ENCODE measurements at regions not wholly inside any gene's neighbourhood (a gene's known extent, or its start where the extent isn't known, plus 50 kb on each side); places are given as distances from the start of the nearest gene placed in this dataset.

DNA sequence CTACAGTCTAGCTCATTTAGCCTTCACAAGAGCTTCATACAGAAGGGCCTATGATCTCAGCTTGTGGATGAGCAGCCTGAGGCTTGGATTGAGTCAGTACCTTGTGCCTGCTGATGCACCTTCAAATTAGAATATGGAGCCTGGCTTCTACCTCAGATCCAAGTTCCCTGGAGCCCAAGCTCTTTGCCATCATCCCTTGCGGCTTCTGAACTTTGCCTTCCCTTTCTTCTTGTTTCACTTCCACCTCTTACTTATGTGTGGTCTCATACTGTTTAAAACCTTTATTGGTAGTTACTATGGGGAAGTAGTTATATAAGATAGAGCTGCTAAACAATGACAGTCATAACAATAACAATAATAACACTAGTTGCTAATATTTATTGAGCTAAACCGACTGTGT is 84.3 kb upstream of the AFF2 start:
- Histone ChIP-seq H3K79me2 (ENCODE audit: control insufficient read depth, insufficient read depth, low read length) (no peaks in the 10 kb centered on the region), H3K4me2 (ENCODE audit: insufficient read depth, low read length) (no peak overlapping the region), H3K4me1 (ENCODE audit: control insufficient read depth, extremely low read depth, insufficient read depth, low read length) (no peaks in the 10 kb centered on the region), H3K36me3 (ENCODE audit: control insufficient read depth in 2 of 2, extremely low read depth in 1 of 2, insufficient read depth in 2 of 2, low read length in 2 of 2) (no peaks in the 10 kb centered on the region), H3K27me3 (ENCODE audit: control insufficient read depth in 2 of 2, insufficient read depth in 2 of 2, low read length in 2 of 2) (no peaks in the 10 kb centered on the region), H3K27ac (ENCODE audit: insufficient read depth, low read depth, low read length) (no peak overlapping the region), H4K20me1 (replicated peaks; ENCODE audit: control insufficient read depth, extremely low read depth, insufficient read depth, low read length) (no peaks in the 10 kb centered on the region), H3K9ac (replicated peaks; ENCODE audit: extremely low read depth, insufficient read depth, low read length) (no peak overlapping the region), H3K4me3 (replicated peaks in 1 of 3; ENCODE audit: insufficient read depth in 1 of 3, low read depth in 1 of 3, low read length in 3 of 3) (no peak overlapping the region), H2AFZ (ENCODE audit: low read depth, low read length) (no peak overlapping the region), H3K9me3 (replicated peaks; ENCODE audit: control insufficient read depth, insufficient read depth, low read length) (no peaks in the 10 kb centered on the region), H3K9me1 (replicated peaks; ENCODE audit: control insufficient read depth, extremely low read depth, insufficient read depth, low read length) (no peaks in the 10 kb centered on the region)
- intact Hi-C loops (cut with micrococcal nuclease): no loop called here
- no TSS peak for BruUV-seq (replicated peaks)
- dilution Hi-C loops (cut with MboI; ENCODE audit: extremely low pct_ligation_motif_present, low sequenced_read_pairs): no loop called here
- FAIRE-seq (no peak), DNase-seq (ENCODE audit: low read depth, low spot score) (no peak)
- ChIA-PET POLR2A (no interaction called here), CTCF (no interaction called here)
- no peak for TF ChIP-seq JUN (IDR thresholded peaks at IDR 0.05; ENCODE audit: borderline replicate concordance, insufficient read depth, insufficient read length, low read depth)
- no peak for TF ChIP-seq FOS (IDR thresholded peaks at IDR 0.05; ENCODE audit: borderline replicate concordance, insufficient read depth, low read length)

DNA sequence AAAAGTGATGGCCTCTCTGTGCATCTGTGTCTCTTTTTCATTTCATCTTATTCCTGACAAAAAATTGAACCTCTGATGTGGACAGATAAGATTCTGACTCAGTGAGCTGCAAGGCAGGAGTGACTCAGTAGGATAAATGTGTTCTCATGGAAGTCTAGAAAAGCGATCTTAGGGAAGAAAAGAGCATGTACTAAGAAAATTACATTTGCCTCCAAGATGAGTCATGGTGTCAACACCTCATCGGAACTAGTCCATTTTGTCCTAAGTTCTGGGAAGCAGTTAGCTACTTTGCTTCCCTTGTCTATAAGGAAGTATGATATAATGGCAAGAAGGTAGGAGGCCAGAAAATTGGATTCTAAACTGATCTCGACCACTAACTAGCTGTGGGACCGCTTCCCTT is 83.5 kb upstream of the AFF2 start:
- TF ChIP-seq GATA2 (IDR thresholded peaks at IDR 0.05; ENCODE audit: insufficient read depth, insufficient read length, low read depth, low read length) (no peak), POLR2AphosphoS5 (IDR thresholded peaks at IDR 0.05; ENCODE audit: insufficient read depth, low read depth, low read length) (no peak), JUN (IDR thresholded peaks at IDR 0.05; ENCODE audit: borderline replicate concordance, insufficient read depth, insufficient read length, low read depth) (no peak), EZH2 (IDR thresholded peaks at IDR 0.05; ENCODE audit: borderline replicate concordance, low read depth, low read length, severe bottlenecking) (no peak), MYC (IDR thresholded peaks at IDR 0.05; ENCODE audit: low read depth, low read length) (no peak), POLR2A (IDR thresholded peaks at IDR 0.05; ENCODE audit: low read depth, low read length) (no peak), FOS (IDR thresholded peaks at IDR 0.05; ENCODE audit: borderline replicate concordance, insufficient read depth, low read length) (no peak)
- TF ChIP-seq, protein P1, sequence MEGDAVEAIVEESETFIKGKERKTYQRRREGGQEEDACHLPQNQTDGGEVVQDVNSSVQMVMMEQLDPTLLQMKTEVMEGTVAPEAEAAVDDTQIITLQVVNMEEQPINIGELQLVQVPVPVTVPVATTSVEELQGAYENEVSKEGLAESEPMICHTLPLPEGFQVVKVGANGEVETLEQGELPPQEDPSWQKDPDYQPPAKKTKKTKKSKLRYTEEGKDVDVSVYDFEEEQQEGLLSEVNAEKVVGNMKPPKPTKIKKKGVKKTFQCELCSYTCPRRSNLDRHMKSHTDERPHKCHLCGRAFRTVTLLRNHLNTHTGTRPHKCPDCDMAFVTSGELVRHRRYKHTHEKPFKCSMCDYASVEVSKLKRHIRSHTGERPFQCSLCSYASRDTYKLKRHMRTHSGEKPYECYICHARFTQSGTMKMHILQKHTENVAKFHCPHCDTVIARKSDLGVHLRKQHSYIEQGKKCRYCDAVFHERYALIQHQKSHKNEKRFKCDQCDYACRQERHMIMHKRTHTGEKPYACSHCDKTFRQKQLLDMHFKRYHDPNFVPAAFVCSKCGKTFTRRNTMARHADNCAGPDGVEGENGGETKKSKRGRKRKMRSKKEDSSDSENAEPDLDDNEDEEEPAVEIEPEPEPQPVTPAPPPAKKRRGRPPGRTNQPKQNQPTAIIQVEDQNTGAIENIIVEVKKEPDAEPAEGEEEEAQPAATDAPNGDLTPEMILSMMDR (IDR thresholded peaks at IDR 0.05; ENCODE audit: extremely low read depth in 1 of 2, insufficient read depth in 1 of 2, low read depth in 1 of 2, low read length in 2 of 2): no peak
- TF ChIP-seq, protein P2, sequence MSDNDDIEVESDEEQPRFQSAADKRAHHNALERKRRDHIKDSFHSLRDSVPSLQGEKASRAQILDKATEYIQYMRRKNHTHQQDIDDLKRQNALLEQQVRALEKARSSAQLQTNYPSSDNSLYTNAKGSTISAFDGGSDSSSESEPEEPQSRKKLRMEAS (IDR thresholded peaks at IDR 0.05; ENCODE audit: insufficient read depth, insufficient read length): no peak
- H3K4me1 ChIP-seq (ENCODE audit: control insufficient read depth, extremely low read depth, insufficient read depth, low read length): no peaks in the 10 kb centered on the region
- BruUV-seq (replicated peaks): no TSS peak
- no peak overlapping the region for H3K4me3 ChIP-seq (replicated peaks in 1 of 3; ENCODE audit: insufficient read depth in 1 of 3, low read depth in 1 of 3, low read length in 3 of 3)
- intact Hi-C loops (cut with micrococcal nuclease) (no loop called here), dilution Hi-C loops (cut with MboI; ENCODE audit: extremely low pct_ligation_motif_present, low sequenced_read_pairs) (no loop called here)
- H3K9me1 ChIP-seq (replicated peaks; ENCODE audit: control insufficient read depth, extremely low read depth, insufficient read depth, low read length): no peaks in the 10 kb centered on the region
- H3K79me2 ChIP-seq (ENCODE audit: control insufficient read depth, insufficient read depth, low read length): no peaks in the 10 kb centered on the region
- no peak overlapping the region for H3K27ac ChIP-seq (ENCODE audit: insufficient read depth, low read depth, low read length)
- no peak overlapping the region for H2AFZ ChIP-seq (ENCODE audit: low read depth, low read length)
- no peak overlapping the region for H3K4me2 ChIP-seq (ENCODE audit: insufficient read depth, low read length)
- H3K9me3 ChIP-seq (replicated peaks; ENCODE audit: control insufficient read depth, insufficient read depth, low read length): no peaks in the 10 kb centered on the region
- DNase-seq (ENCODE audit: low read depth, low spot score): no peak
- CTCF ChIA-PET: no interaction called here
- POLR2A ChIA-PET: no interaction called here
- H3K9ac ChIP-seq (replicated peaks; ENCODE audit: extremely low read depth, insufficient read depth, low read length): no peak overlapping the region
- H3K36me3 ChIP-seq (ENCODE audit: control insufficient read depth in 2 of 2, extremely low read depth in 1 of 2, insufficient read depth in 2 of 2, low read length in 2 of 2): no peaks in the 10 kb centered on the region
- no peaks in the 10 kb centered on the region for H4K20me1 ChIP-seq (replicated peaks; ENCODE audit: control insufficient read depth, extremely low read depth, insufficient read depth, low read length)
- H3K27me3 ChIP-seq (ENCODE audit: control insufficient read depth in 2 of 2, insufficient read depth in 2 of 2, low read length in 2 of 2): no peaks in the 10 kb centered on the region
- FAIRE-seq: no peak

Data from endothelial cell of umbilical vein (primary cell).